ENCODE measurements at regions not wholly inside any gene's neighbourhood (a gene's known extent, or its start where the extent isn't known, plus 50 kb on each side); places are given as distances from the start of the nearest gene placed in this dataset.
"Not testable (repeated sequence)": the region's sequence is repeated elsewhere in the genome, so short reads cannot be mapped to it uniquely, and the experiment has no call there.

DNA sequence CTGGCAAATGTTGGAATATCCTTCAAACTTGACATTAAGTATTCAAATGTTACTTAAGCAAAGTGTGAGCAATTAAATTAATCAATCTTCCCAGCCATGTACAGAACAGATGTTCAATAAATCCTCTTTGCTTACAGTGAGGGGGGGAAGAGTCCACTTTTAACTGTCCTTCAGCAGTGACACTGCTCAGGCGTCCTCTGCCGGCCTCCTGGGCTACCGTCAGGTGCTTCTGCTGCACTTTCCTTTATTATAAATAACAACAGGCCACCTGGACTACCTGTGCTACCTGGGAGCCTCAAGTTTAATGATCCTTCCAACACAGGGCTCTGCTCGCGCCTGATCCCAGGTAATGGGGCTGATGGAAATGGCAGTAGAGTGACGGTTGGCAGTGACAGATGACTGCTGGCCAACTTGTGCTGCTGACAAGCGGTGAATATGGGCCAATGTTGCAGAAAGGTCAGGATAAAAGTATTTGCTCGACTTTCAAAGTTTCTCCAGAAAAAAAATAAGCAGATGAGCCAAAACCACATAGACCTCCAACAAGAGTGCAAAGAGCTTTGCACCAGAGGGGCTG lies 460.0 kb upstream of the ZNF507 start:
- Histone ChIP-seq H3K9me3 (ENCODE audit: insufficient read depth, low read length) (no peaks in the 10 kb centered on the region), H3K4me1 (ENCODE audit: low read length) (no peaks in the 10 kb centered on the region), H3K79me2 (ENCODE audit: low read length) (no peaks in the 10 kb centered on the region), H3K4me3 (ENCODE audit: low read length) (no peak overlapping the region), H3K4me2 (ENCODE audit: low read length) (no peak overlapping the region), H3K27ac (ENCODE audit: low read length) (no peak overlapping the region), H3K36me3 (replicated peaks; ENCODE audit: low read depth, low read length) (no peaks in the 10 kb centered on the region), H4K20me1 (ENCODE audit: insufficient read depth, low read length) (no peaks in the 10 kb centered on the region), H3K9ac (ENCODE audit: low read length) (no peak overlapping the region), H3K27me3 (ENCODE audit: low read depth, low read length) (no peaks in the 10 kb centered on the region), H2AFZ (ENCODE audit: low read depth, low read length) (no peak overlapping the region)
- TF ChIP-seq, protein P1, sequence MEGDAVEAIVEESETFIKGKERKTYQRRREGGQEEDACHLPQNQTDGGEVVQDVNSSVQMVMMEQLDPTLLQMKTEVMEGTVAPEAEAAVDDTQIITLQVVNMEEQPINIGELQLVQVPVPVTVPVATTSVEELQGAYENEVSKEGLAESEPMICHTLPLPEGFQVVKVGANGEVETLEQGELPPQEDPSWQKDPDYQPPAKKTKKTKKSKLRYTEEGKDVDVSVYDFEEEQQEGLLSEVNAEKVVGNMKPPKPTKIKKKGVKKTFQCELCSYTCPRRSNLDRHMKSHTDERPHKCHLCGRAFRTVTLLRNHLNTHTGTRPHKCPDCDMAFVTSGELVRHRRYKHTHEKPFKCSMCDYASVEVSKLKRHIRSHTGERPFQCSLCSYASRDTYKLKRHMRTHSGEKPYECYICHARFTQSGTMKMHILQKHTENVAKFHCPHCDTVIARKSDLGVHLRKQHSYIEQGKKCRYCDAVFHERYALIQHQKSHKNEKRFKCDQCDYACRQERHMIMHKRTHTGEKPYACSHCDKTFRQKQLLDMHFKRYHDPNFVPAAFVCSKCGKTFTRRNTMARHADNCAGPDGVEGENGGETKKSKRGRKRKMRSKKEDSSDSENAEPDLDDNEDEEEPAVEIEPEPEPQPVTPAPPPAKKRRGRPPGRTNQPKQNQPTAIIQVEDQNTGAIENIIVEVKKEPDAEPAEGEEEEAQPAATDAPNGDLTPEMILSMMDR (IDR thresholded peaks at IDR 0.05; ENCODE audit: low read depth, low read length) = no peak
- no peak for TF ChIP-seq EZH2phosphoT487 (IDR thresholded peaks at IDR 0.05; ENCODE audit: low read depth)

DNA sequence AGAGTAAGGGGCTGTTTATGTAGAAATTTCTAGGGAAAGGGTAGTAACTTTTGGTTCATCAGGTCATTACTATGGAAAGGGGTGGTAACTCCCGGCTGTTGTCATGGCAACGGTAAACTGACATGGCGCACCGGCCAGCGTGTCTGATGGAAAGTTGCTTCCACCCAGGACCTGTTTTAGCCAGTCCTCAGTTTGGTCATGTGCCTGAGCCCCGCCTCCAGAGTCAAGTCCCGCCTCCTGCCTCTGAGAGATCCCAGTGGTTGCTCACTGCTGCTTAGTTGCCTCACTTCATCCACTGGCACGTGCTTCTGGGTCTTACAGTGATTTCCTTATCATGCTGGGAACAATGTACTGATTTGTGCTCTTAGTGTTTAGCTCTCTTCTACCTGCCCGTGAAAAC lies 455.2 kb upstream of the ZNF507 start:
- TF ChIP-seq EZH2phosphoT487 (IDR thresholded peaks at IDR 0.05; ENCODE audit: low read depth) = no peak
- TF ChIP-seq, protein P1 (IDR thresholded peaks at IDR 0.05; ENCODE audit: low read depth, low read length) = no peak
- Histone ChIP-seq H3K79me2 (ENCODE audit: low read length) (no peaks in the 10 kb centered on the region), H3K4me2 (ENCODE audit: low read length) (no peak overlapping the region), H3K4me3 (ENCODE audit: low read length) (no peak overlapping the region), H3K36me3 (replicated peaks; ENCODE audit: low read depth, low read length) (no peaks in the 10 kb centered on the region), H3K9me3 (ENCODE audit: insufficient read depth, low read length) (peaks cover 5% of the 10 kb centered on the region; the same call in 1 of the 2 replicates), H3K27ac (ENCODE audit: low read length) (no peak overlapping the region), H3K9ac (ENCODE audit: low read length) (no peak overlapping the region), H3K4me1 (ENCODE audit: low read length) (no peaks in the 10 kb centered on the region), H3K27me3 (ENCODE audit: low read depth, low read length) (no peaks in the 10 kb centered on the region), H4K20me1 (ENCODE audit: insufficient read depth, low read length) (no peaks in the 10 kb centered on the region), H2AFZ (ENCODE audit: low read depth, low read length) (no peak overlapping the region)

DNA sequence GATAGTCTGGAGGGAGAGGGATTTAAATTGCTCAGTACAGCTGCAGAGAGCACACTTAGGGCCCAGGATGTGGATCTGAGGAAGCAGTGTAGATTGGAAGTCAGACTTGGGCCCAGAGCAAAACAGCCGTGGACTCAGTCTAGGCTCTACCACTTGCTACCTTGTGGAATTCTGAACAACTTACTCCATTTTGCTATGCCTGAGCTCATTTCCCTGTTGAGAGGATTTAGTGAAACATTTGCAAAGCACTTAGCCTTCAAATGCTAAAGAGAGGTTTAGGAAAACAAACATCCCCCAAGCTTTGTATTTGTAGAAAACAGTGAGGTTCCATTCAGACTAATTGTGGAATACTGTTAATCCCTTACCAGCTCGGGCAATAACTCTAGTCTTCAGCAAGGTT lies 453.4 kb upstream of the ZNF507 start:
- no peaks in the 10 kb centered on the region for H3K36me3 ChIP-seq (replicated peaks; ENCODE audit: low read depth, low read length)
- H4K20me1 ChIP-seq (ENCODE audit: insufficient read depth, low read length) = no peaks in the 10 kb centered on the region
- H3K4me1 ChIP-seq (ENCODE audit: low read length) = no peaks in the 10 kb centered on the region
- TF ChIP-seq, protein P1 (IDR thresholded peaks at IDR 0.05; ENCODE audit: low read depth, low read length) = no peak
- TF ChIP-seq EZH2phosphoT487 (IDR thresholded peaks at IDR 0.05; ENCODE audit: low read depth) = no peak
- H3K27ac ChIP-seq (ENCODE audit: low read length) = no peak overlapping the region
- H3K9ac ChIP-seq (ENCODE audit: low read length) = no peak overlapping the region
- H2AFZ ChIP-seq (ENCODE audit: low read depth, low read length) = no peak overlapping the region
- H3K4me3 ChIP-seq (ENCODE audit: low read length) = no peak overlapping the region
- H3K4me2 ChIP-seq (ENCODE audit: low read length) = no peak overlapping the region
- H3K9me3 ChIP-seq (ENCODE audit: insufficient read depth, low read length) = peaks cover 5% of the 10 kb centered on the region; the same call in 1 of the 2 replicates
- H3K79me2 ChIP-seq (ENCODE audit: low read length) = no peaks in the 10 kb centered on the region
- no peaks in the 10 kb centered on the region for H3K27me3 ChIP-seq (ENCODE audit: low read depth, low read length)

DNA sequence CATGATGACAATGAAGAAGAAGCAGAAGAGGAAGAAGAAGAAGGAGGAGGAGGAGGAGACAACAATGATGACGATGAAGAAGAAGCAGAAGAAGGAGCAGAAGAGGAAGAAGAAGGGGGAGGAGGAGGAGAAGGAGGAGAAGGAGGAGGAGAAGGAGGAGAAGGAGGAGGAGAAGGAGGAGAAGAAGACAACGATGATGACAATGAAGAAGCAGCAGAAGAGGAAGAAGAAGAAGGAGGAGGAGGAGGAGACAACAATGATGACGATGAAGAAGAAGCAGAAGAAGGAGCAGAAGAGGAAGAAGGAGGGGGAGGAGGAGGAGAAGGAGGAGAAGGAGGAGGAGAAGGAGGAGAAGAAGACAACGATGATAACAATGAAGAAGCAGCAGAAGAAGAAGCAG lies 451.9 kb upstream of the ZNF507 start:
- H3K27me3 ChIP-seq (ENCODE audit: low read depth, low read length); H4K20me1 ChIP-seq (ENCODE audit: insufficient read depth, low read length); H3K4me2 ChIP-seq (ENCODE audit: low read length); H3K4me1 ChIP-seq (ENCODE audit: low read length); H3K4me3 ChIP-seq (ENCODE audit: low read length); H3K36me3 ChIP-seq (replicated peaks; ENCODE audit: low read depth, low read length); H3K79me2 ChIP-seq (ENCODE audit: low read length); H3K9ac ChIP-seq (ENCODE audit: low read length); H2AFZ ChIP-seq (ENCODE audit: low read depth, low read length); H3K27ac ChIP-seq (ENCODE audit: low read length); H3K9me3 ChIP-seq (ENCODE audit: insufficient read depth, low read length): not testable (repeated sequence)

All from OCI-LY3 (cell line).